PFSK-1 (cell line): ENCODE measurements at regions not wholly inside any gene's neighbourhood (a gene's known extent, or its start where the extent isn't known, plus 50 kb on each side); places are given as distances from the start of the nearest gene placed in this dataset.

Experiments used
- POLR2AphosphoS5 ChIP-seq: IDR thresholded peaks from 2 replicates; pipeline ENCODE4 v1.6.1; 2012; ENCODE audit warnings: low read depth, mild to moderate bottlenecking, control low read depth, low read length, moderate library complexity
- REST ChIP-seq, 2 experiments: IDR thresholded peaks; 2 replicates each; pipeline versions ENCODE4 v1.6.1 to v1.8.0; 2011 to 2012; ENCODE audit warnings: low read depth in 2 of 2, low read length in 2 of 2, control low read depth in 1 of 2, inconsistent platforms in 1 of 2, mild to moderate bottlenecking in 1 of 2, moderate library complexity in 1 of 2; ENCODE audit not compliant: insufficient read depth in 1 of 2
- SIN3A ChIP-seq: IDR thresholded peaks from 2 replicates; pipeline ENCODE4 v1.6.1; 2012; ENCODE audit warnings: mild to moderate bottlenecking, low read length, moderate library complexity, borderline replicate concordance; ENCODE audit not compliant: insufficient read depth

DNA sequence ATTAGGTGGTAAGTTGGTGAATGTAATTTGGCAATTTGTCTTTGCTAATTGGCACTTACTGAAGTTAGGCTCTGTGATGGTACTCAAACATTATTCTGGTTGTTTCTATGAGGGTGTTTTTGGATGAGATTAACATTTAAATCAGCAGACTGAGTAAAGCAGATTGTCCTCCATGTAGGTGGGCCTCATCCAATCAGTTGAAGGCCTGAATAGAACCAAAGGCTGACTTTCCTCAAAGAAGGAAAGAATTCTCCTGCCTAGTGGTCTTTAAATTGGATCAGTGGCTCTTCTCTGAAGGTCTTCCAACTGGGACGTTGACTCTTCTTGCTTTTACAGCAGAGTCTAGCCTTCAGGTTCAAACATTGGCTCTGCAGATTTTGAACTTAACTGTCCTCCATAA lies 278.3 kb downstream of the KIF20B start:
- TF ChIP-seq POLR2AphosphoS5 (no peak), REST (IDR thresholded peaks at IDR 0.05; ENCODE audit: insufficient read depth in 1 of 2, low read depth in 2 of 2, low read length in 2 of 2) (no peak), SIN3A (no peak)
